BJ (cell line): ENCODE measurements at regions not wholly inside any gene's neighbourhood (a gene's known extent, or its start where the extent isn't known, plus 50 kb on each side); places are given as distances from the start of the nearest gene placed in this dataset.

Experiments
- CTCF ChIA-PET: fragments of 350-600 bp; formaldehyde crosslinking; extraction: SDS; loops from one replicate; lab custom pipeline; 2021; ENCODE audit warnings: antibody characterized with exemption, inconsistent platforms; lab: Yijun Ruan, JAX
- POLR2A ChIA-PET: fragments of 300-600 bp; sonication (Branson Sonifier 250); formaldehyde crosslinking; extraction: SDS; loops from one replicate; lab custom pipeline; 2021; ENCODE audit warnings: antibody characterized with exemption; lab: Charles Lee
- DNase-seq: peaks from one replicate; pipeline ENCODE4 v3.0.0-alpha.2; 2011; ENCODE audit warnings: low read depth
- H3K27me3 ChIP-seq: 2 replicates; pipeline ENCODE4 v1.6.0; 2011; ENCODE audit warnings: low read length; ENCODE audit not compliant: control insufficient read depth, insufficient read depth
- H3K36me3 ChIP-seq: 2 replicates; pipeline ENCODE4 v1.5.1; 2011; ENCODE audit warnings: low read length; ENCODE audit not compliant: control insufficient read depth, insufficient read depth
- H3K4me3 ChIP-seq: 2 replicates; pipeline ENCODE4 v1.5.1; 2011; ENCODE audit warnings: low read depth, mild to moderate bottlenecking, control low read depth, low read length
- TF ChIP-seq, protein P1 (sequence below): IDR thresholded peaks from 2 replicates; pipeline ENCODE4 v1.5.1; 2011; ENCODE audit warnings: low read depth, mild to moderate bottlenecking, control low read depth, inconsistent platforms, low read length, moderate library complexity; ENCODE audit not compliant: insufficient read depth

- no peak overlapping the region for H3K4me3 ChIP-seq
- H3K27me3 ChIP-seq, result no peaks in the 10 kb centered on the region
- CTCF ChIA-PET, result no interaction called here
- DNase-seq, result no peak
- no peaks in the 10 kb centered on the region for H3K36me3 ChIP-seq
- POLR2A ChIA-PET, result no interaction called here
- TF ChIP-seq, protein P1, sequence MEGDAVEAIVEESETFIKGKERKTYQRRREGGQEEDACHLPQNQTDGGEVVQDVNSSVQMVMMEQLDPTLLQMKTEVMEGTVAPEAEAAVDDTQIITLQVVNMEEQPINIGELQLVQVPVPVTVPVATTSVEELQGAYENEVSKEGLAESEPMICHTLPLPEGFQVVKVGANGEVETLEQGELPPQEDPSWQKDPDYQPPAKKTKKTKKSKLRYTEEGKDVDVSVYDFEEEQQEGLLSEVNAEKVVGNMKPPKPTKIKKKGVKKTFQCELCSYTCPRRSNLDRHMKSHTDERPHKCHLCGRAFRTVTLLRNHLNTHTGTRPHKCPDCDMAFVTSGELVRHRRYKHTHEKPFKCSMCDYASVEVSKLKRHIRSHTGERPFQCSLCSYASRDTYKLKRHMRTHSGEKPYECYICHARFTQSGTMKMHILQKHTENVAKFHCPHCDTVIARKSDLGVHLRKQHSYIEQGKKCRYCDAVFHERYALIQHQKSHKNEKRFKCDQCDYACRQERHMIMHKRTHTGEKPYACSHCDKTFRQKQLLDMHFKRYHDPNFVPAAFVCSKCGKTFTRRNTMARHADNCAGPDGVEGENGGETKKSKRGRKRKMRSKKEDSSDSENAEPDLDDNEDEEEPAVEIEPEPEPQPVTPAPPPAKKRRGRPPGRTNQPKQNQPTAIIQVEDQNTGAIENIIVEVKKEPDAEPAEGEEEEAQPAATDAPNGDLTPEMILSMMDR, result no peak
Observed at GRCh38 chr3:165389064-165389463, 192.9 kb upstream of the SLITRK3 start.

GRCh38 chr3:165383381-165383780 is 187.2 kb upstream of the SLITRK3 start:
- no peaks in the 10 kb centered on the region for H3K27me3 ChIP-seq
- POLR2A ChIA-PET, result no interaction called here
- TF ChIP-seq, protein P1, result no peak
- H3K4me3 ChIP-seq, result no peak overlapping the region
- H3K36me3 ChIP-seq, result no peaks in the 10 kb centered on the region
- no peak for DNase-seq
- CTCF ChIA-PET, result no interaction called here

DNA sequence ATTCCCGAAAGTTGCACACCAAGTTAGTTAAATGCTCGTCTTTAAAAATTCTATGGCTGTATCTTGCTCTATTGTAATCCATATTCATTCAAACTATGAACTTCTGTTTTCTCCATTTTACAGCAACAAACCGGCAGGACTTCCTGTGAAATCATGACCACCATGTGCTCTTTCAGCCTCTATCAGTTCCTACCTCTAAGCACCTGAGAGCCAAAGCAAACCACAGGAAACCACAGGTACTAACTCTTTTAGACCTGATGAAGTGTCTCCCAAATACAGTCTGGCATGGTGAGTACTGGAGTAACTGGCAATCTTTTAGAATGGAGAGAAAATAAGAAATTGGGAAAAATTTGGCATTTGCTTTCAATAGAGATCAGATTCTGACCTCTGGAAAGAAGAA is 186.5 kb upstream of the SLITRK3 start:
- TF ChIP-seq, protein P1, result no peak
- H3K27me3 ChIP-seq, result no peaks in the 10 kb centered on the region
- no peak for DNase-seq
- ChIA-PET CTCF (no interaction called here), POLR2A (no interaction called here)
- no peaks in the 10 kb centered on the region for H3K36me3 ChIP-seq
- no peak overlapping the region for H3K4me3 ChIP-seq

GRCh38 chr3:165378761-165379160 is 182.6 kb upstream of the SLITRK3 start:
- H3K36me3 ChIP-seq, result no peaks in the 10 kb centered on the region
- no peak for DNase-seq
- CTCF ChIA-PET, result no interaction called here
- TF ChIP-seq, protein P1, result no peak
- no peaks in the 10 kb centered on the region for H3K27me3 ChIP-seq
- H3K4me3 ChIP-seq, result no peak overlapping the region
- POLR2A ChIA-PET, result no interaction called here

DNA sequence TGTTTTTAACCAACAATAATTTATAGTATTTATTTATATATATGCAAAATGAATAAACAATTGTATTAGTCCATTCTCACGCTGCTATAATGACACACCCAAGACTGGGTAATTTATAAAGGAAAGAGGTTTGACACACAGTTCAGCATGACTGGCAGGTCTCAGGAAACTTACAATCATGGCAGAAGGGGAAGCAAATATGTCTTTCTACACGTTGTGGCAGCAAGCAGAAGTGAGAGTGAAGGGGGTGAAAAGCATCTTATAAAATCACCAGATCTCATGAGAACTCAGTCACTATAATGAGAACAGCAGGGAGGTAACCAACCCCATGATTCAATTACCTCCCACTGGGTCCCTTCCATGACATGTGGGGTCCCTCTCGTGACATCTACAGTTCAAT is 162.8 kb upstream of the SLITRK3 start:
- H3K4me3 ChIP-seq, result no peak overlapping the region
- no peaks in the 10 kb centered on the region for H3K27me3 ChIP-seq
- no peaks in the 10 kb centered on the region for H3K36me3 ChIP-seq
- ChIA-PET POLR2A (no interaction called here), CTCF (interaction anchor here (1.0 kb wide), 1 partner anchor 15 kb away, joined by 4 read pairs; no protein-coding TSS in a partner anchor)
- DNase-seq, result no peak
- TF ChIP-seq, protein P1, result no peak
